AG10803 (cell line): ENCODE measurements at regions not wholly inside any gene's neighbourhood (a gene's known extent, or its start where the extent isn't known, plus 50 kb on each side); places are given as distances from the start of the nearest gene placed in this dataset.
A peak's percentile ranks its signal among the peaks of the same experiment; 100 is the strongest.

Source experiments
- DNase-seq: peaks from one replicate; pipeline ENCODE4 v3.0.0; 2010; ENCODE audit warnings: low read depth
- H3K4me3 ChIP-seq: 2 replicates; pipeline ENCODE4 v1.5.1; 2011; ENCODE audit warnings: mild to moderate bottlenecking, low read length, control low read depth
- CTCF ChIP-seq: conservative IDR thresholded peaks from 2 replicates; pipeline ENCODE4 v1.5.1; 2011; ENCODE audit warnings: mild to moderate bottlenecking, low read length, control low read depth, inconsistent platforms

DNA sequence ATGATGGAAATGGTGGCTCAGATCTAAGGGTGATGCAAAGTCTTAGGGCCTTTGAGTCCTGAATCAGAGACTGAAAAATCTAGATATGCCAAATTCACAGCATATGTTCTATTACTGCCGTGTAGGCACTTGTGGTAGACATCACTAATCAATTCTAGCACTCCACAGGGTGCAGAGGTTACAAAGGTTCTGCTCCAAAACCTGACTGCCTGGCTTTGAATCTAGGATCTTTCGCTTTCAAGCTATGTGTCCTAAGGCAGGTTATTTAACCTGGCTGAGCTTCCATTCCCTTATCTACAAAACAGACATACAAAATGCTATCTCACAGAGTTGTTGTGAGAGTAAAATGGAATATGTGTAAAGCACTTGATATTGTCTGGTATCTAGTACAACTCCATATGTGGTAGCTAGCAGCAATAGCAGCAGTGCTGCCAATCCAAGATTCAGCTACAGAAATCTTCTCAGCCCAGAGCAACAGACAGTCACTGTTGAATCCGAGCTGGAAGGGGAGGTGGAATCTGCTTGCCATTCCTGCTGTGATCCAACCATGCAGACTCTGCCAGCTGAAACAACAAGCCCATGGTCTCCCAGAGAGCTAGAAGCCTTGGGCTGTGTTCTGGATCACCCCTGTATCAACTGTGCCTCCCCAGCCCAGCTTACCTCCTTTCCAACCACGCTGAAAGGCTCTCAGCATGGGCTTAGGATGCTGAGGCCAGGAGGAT, 206.9 kb downstream of the TFAP2C start:
- no peak for TF ChIP-seq CTCF
- no peak overlapping the region for H3K4me3 ChIP-seq
- no peak for DNase-seq

DNA sequence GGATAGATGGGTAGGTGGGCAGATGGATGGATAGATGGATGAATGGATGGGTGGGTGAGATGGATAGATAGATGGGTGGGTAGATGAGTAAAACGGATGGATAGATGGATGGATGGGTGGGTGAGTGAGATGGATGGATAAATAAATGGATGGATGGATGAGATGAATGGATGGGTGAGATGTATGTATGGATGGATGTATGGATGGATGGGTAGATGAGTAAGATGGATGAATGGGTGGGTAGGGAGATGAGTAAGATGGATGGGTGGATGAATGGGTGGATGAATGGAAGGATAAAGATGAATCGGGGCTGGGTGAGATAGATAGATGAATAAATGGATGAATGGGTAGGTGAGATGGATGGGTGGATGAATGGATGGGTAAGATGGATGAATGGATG, 210.1 kb downstream of the TFAP2C start:
- no peak for DNase-seq
- no peak overlapping the region for H3K4me3 ChIP-seq

GRCh38 chr20:56839786-56840185, 210.7 kb downstream of the TFAP2C start:
- DNase-seq, result peak; percentile 79
- no peak for TF ChIP-seq CTCF
- no peak overlapping the region for H3K4me3 ChIP-seq

More for the DNA sequence above, 210.1 kb downstream of the TFAP2C start:
- TF ChIP-seq CTCF, result no peak

DNA sequence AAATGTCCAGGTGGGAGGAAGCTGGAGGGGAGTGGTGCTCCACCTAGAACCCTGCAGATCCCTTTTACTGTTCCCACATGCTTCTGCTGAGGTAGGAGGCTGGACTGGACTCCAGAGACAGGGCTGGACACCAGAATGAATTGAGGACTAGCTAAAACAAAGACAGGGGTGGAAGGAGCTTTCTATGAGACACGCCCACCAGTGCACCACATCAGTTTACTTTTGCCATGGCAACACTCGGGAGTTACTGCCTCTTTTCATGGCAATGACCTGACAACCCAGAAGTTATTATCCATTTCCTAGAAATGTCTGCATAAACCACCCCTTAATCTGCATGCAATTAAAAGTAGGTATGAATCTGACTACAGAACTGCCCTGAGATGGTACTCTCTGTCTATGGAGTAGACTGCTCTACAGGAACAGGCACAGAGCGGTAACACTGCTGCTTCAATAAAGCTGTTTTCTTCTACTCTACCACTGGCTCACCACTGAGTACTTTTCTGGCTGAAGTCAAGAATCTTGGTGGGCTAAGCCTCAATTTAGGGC, 211.7 kb downstream of the TFAP2C start:
- no peak for DNase-seq
- no peak for TF ChIP-seq CTCF
- no peak overlapping the region for H3K4me3 ChIP-seq

DNA sequence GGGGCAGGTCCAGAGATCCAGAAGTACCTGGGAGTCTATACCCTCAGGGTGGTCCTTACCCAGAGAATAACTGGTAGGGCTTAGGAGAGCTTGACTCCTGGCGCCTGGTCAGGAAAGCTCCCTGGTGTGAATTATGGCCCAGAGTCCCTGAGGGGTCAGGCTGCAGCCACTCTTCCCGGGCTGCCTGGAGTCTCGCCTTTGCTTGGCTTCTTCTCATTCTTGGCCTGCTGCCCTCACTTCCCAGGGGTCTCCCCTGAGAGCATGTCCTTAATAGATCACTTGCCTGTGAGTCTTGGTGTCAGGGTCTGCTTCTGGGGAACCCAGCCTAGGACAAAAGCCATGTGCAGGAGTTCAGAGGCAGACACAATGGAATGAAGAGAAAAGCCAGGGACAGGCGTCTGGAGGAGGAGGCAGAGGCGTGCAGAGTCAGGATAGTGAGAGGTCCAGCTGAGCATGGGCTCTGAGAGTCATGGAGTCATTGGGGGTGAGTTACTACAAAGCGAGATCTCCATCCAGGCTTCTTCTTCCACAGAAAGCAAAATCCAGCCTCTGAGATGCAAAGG, 212.3 kb downstream of the TFAP2C start:
- TF ChIP-seq CTCF, result no peak
- no peak for DNase-seq
- no peak overlapping the region for H3K4me3 ChIP-seq

DNA sequence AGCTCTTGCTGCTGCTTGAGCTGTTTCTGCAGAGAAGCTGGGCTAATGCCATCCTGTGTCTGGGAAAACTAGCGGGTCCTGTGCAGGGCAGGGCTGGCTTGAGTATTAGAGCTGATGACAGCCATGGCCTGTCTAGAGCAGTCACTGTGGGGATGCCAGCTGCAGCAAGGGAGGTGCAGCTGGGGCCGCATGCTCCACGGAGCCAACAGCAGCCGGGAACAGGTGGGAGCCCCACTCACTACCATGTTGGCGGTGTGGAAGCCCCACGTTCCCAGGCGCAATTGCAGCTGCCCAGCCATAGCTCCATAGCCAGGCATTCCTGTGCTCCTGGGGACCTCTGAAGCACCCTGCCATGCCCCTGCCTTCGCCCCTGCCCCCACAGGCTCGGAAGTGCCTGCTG, 212.9 kb downstream of the TFAP2C start:
- DNase-seq, result no peak
- no peak overlapping the region for H3K4me3 ChIP-seq
- TF ChIP-seq CTCF, result no peak

DNA sequence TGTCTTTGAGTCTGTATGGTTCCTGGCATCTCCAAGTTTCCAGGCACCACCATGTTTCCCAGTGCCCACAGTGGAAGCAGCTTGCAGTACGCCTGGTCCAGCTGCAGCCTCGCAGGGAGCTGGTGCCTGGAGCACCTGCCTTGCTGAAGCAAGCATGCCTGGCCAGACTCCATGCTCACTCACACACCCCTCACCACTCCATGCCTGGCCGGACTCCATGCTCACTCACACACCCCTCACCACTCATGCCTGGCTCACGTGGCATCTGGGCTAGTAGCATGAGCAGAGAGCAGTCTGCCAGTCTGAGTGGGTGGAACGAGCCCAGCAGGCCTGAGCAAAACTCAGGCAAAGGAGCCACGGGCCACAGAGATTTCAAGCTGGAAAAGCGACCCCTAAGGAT, 214.3 kb downstream of the TFAP2C start:
- TF ChIP-seq CTCF, result no peak
- no peak overlapping the region for H3K4me3 ChIP-seq
- no peak for DNase-seq
